ENCODE measurements at regions not wholly inside any gene's neighbourhood (a gene's known extent, or its start where the extent isn't known, plus 50 kb on each side); places are given as distances from the start of the nearest gene placed in this dataset.

DNA sequence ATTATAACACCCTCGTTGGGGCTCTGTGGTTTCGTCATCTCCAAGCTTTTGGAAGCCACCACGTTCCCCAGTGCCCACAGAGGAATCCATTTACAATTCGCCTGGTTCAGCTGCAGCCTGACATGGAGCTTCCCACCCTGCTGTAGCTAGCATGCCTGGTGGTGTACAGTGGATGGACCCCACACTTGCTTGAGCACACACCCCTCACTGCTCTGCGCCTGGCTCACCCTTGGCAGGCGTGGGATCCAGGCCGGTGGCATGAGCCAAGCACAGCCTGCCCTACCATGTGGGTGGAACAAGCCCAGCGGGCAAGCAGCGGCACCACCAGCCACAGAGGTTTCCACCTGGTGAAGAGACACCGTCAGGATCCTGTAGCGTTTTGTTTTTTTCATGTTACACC lies 1045.7 kb upstream of the CDH9 start:
- Histone ChIP-seq H3K4me3 (ENCODE audit: low read length) (no peak overlapping the region), H3K36me3 (ENCODE audit: insufficient read depth, low read length) (no peaks in the 10 kb centered on the region), H3K27me3 (ENCODE audit: control insufficient read depth in 1 of 2, insufficient read depth in 2 of 2, low read length in 2 of 2) (no peaks in the 10 kb centered on the region), H3K27ac (ENCODE audit: low read depth in 1 of 2, low read length in 2 of 2) (no peak overlapping the region), H3K9me3 (ENCODE audit: control insufficient read depth in 1 of 2, insufficient read depth in 1 of 2, low read length in 2 of 2) (peaks cover 5 to 23% of the 10 kb centered on the region in 2 experiments), H3K4me1 (ENCODE audit: insufficient read depth, low read length) (no peaks in the 10 kb centered on the region)
- CTCF ChIA-PET, result no interaction called here
- no peak overlapping the region for H3K4me3 Mint-ChIP-seq
- intact Hi-C loops (cut with DNase I, micrococcal nuclease), result no loop called here
- H3K27me3 Mint-ChIP-seq, result no peaks in the 10 kb centered on the region
- ATAC-seq (ENCODE audit: poor library complexity), result no peak
- no peak overlapping the region for H3K27ac Mint-ChIP-seq
- DNase-seq, result no peak
- H3K4me1 Mint-ChIP-seq (ENCODE audit: low read depth), result no peaks in the 10 kb centered on the region
- H3K36me3 Mint-ChIP-seq (ENCODE audit: low read depth), result no peaks in the 10 kb centered on the region
- peaks cover 10% of the 10 kb centered on the region for H3K9me3 Mint-ChIP-seq
- POLR2A ChIA-PET, result no interaction called here
- TF ChIP-seq, protein P1, sequence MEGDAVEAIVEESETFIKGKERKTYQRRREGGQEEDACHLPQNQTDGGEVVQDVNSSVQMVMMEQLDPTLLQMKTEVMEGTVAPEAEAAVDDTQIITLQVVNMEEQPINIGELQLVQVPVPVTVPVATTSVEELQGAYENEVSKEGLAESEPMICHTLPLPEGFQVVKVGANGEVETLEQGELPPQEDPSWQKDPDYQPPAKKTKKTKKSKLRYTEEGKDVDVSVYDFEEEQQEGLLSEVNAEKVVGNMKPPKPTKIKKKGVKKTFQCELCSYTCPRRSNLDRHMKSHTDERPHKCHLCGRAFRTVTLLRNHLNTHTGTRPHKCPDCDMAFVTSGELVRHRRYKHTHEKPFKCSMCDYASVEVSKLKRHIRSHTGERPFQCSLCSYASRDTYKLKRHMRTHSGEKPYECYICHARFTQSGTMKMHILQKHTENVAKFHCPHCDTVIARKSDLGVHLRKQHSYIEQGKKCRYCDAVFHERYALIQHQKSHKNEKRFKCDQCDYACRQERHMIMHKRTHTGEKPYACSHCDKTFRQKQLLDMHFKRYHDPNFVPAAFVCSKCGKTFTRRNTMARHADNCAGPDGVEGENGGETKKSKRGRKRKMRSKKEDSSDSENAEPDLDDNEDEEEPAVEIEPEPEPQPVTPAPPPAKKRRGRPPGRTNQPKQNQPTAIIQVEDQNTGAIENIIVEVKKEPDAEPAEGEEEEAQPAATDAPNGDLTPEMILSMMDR (IDR thresholded peaks at IDR 0.05), result no peak

DNA sequence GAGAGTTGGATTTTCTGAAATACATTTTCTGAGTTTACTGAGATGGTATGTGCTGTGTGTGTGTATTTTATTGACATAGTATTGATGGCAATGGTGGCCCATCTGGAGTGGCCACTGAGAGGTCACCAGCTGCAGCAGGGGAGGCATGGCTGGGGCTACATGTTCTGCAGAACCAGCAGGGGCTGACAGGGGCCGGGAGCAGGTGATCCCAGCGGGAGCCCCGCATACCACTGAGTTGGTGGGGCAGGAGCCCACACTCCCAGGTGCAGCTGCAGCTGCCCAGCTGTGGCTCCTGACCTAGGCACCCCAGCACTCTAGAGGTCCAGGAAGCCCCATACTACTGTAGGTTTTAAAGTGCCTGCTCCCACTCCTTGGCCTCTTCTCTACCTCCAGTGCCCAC lies 1044.2 kb upstream of the CDH9 start:
- CTCF ChIA-PET, result no interaction called here
- Mint-ChIP-seq H3K9me3 (peaks cover 13% of the 10 kb centered on the region), H3K4me3 (no peak overlapping the region), H3K27ac (no peak overlapping the region), H3K36me3 (ENCODE audit: low read depth) (no peaks in the 10 kb centered on the region), H3K27me3 (no peaks in the 10 kb centered on the region), H3K4me1 (ENCODE audit: low read depth) (no peaks in the 10 kb centered on the region)
- Histone ChIP-seq H3K27me3 (ENCODE audit: control insufficient read depth in 1 of 2, insufficient read depth in 2 of 2, low read length in 2 of 2) (no peaks in the 10 kb centered on the region), H3K36me3 (ENCODE audit: insufficient read depth, low read length) (no peaks in the 10 kb centered on the region), H3K27ac (ENCODE audit: low read depth in 1 of 2, low read length in 2 of 2) (no peak overlapping the region), H3K4me3 (ENCODE audit: low read length) (no peak overlapping the region), H3K9me3 (ENCODE audit: control insufficient read depth in 1 of 2, insufficient read depth in 1 of 2, low read length in 2 of 2) (peaks cover 5 to 28% of the 10 kb centered on the region in 2 experiments), H3K4me1 (ENCODE audit: insufficient read depth, low read length) (no peaks in the 10 kb centered on the region)
- intact Hi-C loops (cut with DNase I, micrococcal nuclease), result no loop called here
- POLR2A ChIA-PET, result no interaction called here
- no peak for DNase-seq
- no peak for ATAC-seq (ENCODE audit: poor library complexity)
- TF ChIP-seq, protein P1 (IDR thresholded peaks at IDR 0.05), result no peak

DNA sequence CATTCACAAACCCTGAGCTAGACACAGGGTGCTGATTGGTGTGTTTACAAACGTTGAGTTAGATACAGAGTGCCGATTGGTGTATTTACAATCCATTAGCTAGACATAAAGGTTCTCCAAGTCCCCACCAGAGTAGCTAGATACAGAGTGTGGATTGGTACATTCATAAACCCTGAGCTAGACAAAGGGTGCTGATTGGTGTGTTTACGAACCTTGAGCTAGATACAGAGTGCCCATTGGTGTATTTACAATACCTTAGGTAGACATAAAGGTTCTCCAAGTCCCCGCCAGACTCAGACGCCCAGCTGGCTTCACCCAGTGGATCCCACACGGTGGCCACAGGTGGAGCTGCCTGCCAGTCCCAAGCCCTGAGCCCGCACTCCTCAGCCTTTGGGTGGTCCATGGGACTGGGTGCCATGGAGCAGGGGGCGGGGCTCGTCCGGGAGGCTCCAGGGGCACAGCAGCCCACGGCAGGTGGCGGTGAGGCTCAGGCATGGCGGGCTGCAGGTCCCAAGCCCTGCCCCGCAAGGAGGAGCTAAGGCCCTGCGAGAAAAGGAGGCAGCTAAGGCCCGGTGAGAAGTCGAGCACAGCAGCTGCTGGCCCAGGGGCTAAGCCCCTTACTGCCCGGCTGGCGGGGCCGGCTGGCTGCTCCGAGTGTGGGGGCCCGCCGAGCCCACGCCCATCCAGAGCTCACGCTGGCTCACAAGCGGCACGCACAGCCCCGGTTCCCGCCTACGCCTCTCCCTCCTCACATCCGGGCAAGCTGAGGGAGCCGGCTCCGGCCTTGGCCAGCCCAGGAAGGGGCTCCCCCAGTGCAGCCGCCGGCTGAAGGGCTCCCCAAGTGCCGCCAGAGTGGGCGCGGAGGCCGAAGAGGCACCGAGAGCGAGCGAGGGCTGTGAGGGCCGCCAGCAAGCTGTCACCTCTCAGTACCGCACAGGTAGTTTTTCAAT lies 1039.2 kb upstream of the CDH9 start:
- ChIA-PET POLR2A (no interaction called here), CTCF (no interaction called here)
- Mint-ChIP-seq H3K4me1 (ENCODE audit: low read depth) (no peaks in the 10 kb centered on the region), H3K27ac (no peak overlapping the region), H3K36me3 (ENCODE audit: low read depth) (no peaks in the 10 kb centered on the region), H3K9me3 (peaks cover 16% of the 10 kb centered on the region), H3K4me3 (no peak overlapping the region), H3K27me3 (no peaks in the 10 kb centered on the region)
- Histone ChIP-seq H3K9me3 (ENCODE audit: control insufficient read depth in 1 of 2, insufficient read depth in 1 of 2, low read length in 2 of 2) (peaks cover 5 to 17% of the 10 kb centered on the region in 2 experiments), H3K27me3 (ENCODE audit: control insufficient read depth in 1 of 2, insufficient read depth in 2 of 2, low read length in 2 of 2) (no peaks in the 10 kb centered on the region), H3K27ac (ENCODE audit: low read depth in 1 of 2, low read length in 2 of 2) (no peak overlapping the region), H3K4me3 (ENCODE audit: low read length) (no peak overlapping the region), H3K36me3 (ENCODE audit: insufficient read depth, low read length) (no peaks in the 10 kb centered on the region), H3K4me1 (ENCODE audit: insufficient read depth, low read length) (no peaks in the 10 kb centered on the region)
- DNase-seq (no peak), ATAC-seq (ENCODE audit: poor library complexity) (no peak)
- TF ChIP-seq, protein P1 (IDR thresholded peaks at IDR 0.05), result no peak
- intact Hi-C loops (cut with DNase I, micrococcal nuclease), result no loop called here

All from CD4-positive, alpha-beta T cell (primary cell).